ENCODE measurements at regions not wholly inside any gene's neighbourhood (a gene's known extent, or its start where the extent isn't known, plus 50 kb on each side); places are given as distances from the start of the nearest gene placed in this dataset.

GRCh38 chr6:45728674-45729073, 287.0 kb downstream of the CLIC5 start:
- Histone ChIP-seq H3K9ac (no peak overlapping the region), H3K27me3 (ENCODE audit: insufficient read depth, low read depth) (no peaks in the 10 kb centered on the region), H4K20me1 (ENCODE audit: insufficient read depth) (no peaks in the 10 kb centered on the region), H3K4me2 (0 out of 2 replicates have a peak overlapping the region, but pooled peaks have one; percentile 47), H3K79me2 (ENCODE audit: insufficient read depth, low read depth) (no peaks in the 10 kb centered on the region), H3K27ac (no peak overlapping the region), H3K4me3 (IDR thresholded peaks at IDR 0.05; ENCODE audit: insufficient read depth, low read depth, low read length) (no peak overlapping the region), H3K36me3 (ENCODE audit: insufficient read depth) (no peaks in the 10 kb centered on the region), H2AFZ (ENCODE audit: low read depth) (no peak overlapping the region), H3K4me1 (ENCODE audit: low read depth, poor library complexity, severe bottlenecking) (peaks cover 31% of the 10 kb centered on the region)
- no peak for TF ChIP-seq CTCF (conservative IDR thresholded peaks at IDR 0.05; ENCODE audit: low read depth, low read length)

- H3K36me3 ChIP-seq (ENCODE audit: insufficient read depth), result no peaks in the 10 kb centered on the region
- H3K27me3 ChIP-seq (ENCODE audit: insufficient read depth, low read depth), result no peaks in the 10 kb centered on the region
- no peak overlapping the region for H2AFZ ChIP-seq (ENCODE audit: low read depth)
- H3K9ac ChIP-seq, result no peak overlapping the region
- no peak overlapping the region; the same call in 1 of the 2 replicates for H3K27ac ChIP-seq
- H3K4me2 ChIP-seq, result peak overlapping the region; percentile 47; the same call in 1 of the 2 replicates
- H4K20me1 ChIP-seq (ENCODE audit: insufficient read depth), result no peaks in the 10 kb centered on the region
- H3K4me3 ChIP-seq (IDR thresholded peaks at IDR 0.05; ENCODE audit: insufficient read depth, low read depth, low read length), result no peak overlapping the region
- TF ChIP-seq CTCF (conservative IDR thresholded peaks at IDR 0.05; ENCODE audit: low read depth, low read length), result no peak
- no peaks in the 10 kb centered on the region for H3K79me2 ChIP-seq (ENCODE audit: insufficient read depth, low read depth)
- H3K4me1 ChIP-seq (ENCODE audit: low read depth, poor library complexity, severe bottlenecking), result peaks cover 31% of the 10 kb centered on the region
These were observed 287.7 kb downstream of the CLIC5 start for GRCh38 chr6:45727819-45728449.

- no peak overlapping the region for H3K4me3 ChIP-seq (IDR thresholded peaks at IDR 0.05; ENCODE audit: insufficient read depth, low read depth, low read length)
- peak overlapping the region; percentile 47; the same call in 1 of the 2 replicates for H3K4me2 ChIP-seq
- peaks cover 31% of the 10 kb centered on the region for H3K4me1 ChIP-seq (ENCODE audit: low read depth, poor library complexity, severe bottlenecking)
- H3K27ac ChIP-seq, result no peak overlapping the region; the same call in 1 of the 2 replicates
- no peak overlapping the region for H2AFZ ChIP-seq (ENCODE audit: low read depth)
- no peaks in the 10 kb centered on the region for H3K27me3 ChIP-seq (ENCODE audit: insufficient read depth, low read depth)
- H3K36me3 ChIP-seq (ENCODE audit: insufficient read depth), result no peaks in the 10 kb centered on the region
- no peak overlapping the region for H3K9ac ChIP-seq
- H3K79me2 ChIP-seq (ENCODE audit: insufficient read depth, low read depth), result no peaks in the 10 kb centered on the region
- TF ChIP-seq CTCF (conservative IDR thresholded peaks at IDR 0.05; ENCODE audit: low read depth, low read length), result no peak
- no peaks in the 10 kb centered on the region for H4K20me1 ChIP-seq (ENCODE audit: insufficient read depth)
These were observed 288.4 kb downstream of the CLIC5 start for GRCh38 chr6:45727228-45727627.

GRCh38 chr6:45726444-45726843, 289.2 kb downstream of the CLIC5 start:
- H3K9ac ChIP-seq, result no peak overlapping the region
- H3K27ac ChIP-seq, result no peak overlapping the region
- no peaks in the 10 kb centered on the region for H3K79me2 ChIP-seq (ENCODE audit: insufficient read depth, low read depth)
- H3K4me2 ChIP-seq, result no peak overlapping the region; the same call in 1 of the 2 replicates
- peaks cover 31% of the 10 kb centered on the region for H3K4me1 ChIP-seq (ENCODE audit: low read depth, poor library complexity, severe bottlenecking)
- H4K20me1 ChIP-seq (ENCODE audit: insufficient read depth), result no peaks in the 10 kb centered on the region
- TF ChIP-seq CTCF (conservative IDR thresholded peaks at IDR 0.05; ENCODE audit: low read depth, low read length), result no peak
- H3K36me3 ChIP-seq (ENCODE audit: insufficient read depth), result no peaks in the 10 kb centered on the region
- H3K27me3 ChIP-seq (ENCODE audit: insufficient read depth, low read depth), result no peaks in the 10 kb centered on the region
- H2AFZ ChIP-seq (ENCODE audit: low read depth), result no peak overlapping the region
- no peak overlapping the region for H3K4me3 ChIP-seq (IDR thresholded peaks at IDR 0.05; ENCODE audit: insufficient read depth, low read depth, low read length)
